Body of pancreas (tissue), 4 donors: ENCODE measurements at regions not wholly inside any gene's neighbourhood (a gene's known extent, or its start where the extent isn't known, plus 50 kb on each side); places are given as distances from the start of the nearest gene placed in this dataset.

Source experiments
- CTCF ChIP-seq, 7 experiments: fragments of 450-650 bp in 4 of 7; fragments of 200-600 bp in 3 of 7; sonication (generic) in 3 of 7; IDR thresholded peaks; one replicate each; pipeline ENCODE4 v1.5.1; 2016 to 2019; ENCODE audit warnings: antibody characterized with exemption in 7 of 7
- POLR2A ChIP-seq, 3 donors: fragments of 450-650 bp; IDR thresholded peaks; one replicate each; pipeline ENCODE4 v1.6.1; 2016; ENCODE audit warnings: antibody characterized with exemption in 3 of 3, mild to moderate bottlenecking in 2 of 3

DNA sequence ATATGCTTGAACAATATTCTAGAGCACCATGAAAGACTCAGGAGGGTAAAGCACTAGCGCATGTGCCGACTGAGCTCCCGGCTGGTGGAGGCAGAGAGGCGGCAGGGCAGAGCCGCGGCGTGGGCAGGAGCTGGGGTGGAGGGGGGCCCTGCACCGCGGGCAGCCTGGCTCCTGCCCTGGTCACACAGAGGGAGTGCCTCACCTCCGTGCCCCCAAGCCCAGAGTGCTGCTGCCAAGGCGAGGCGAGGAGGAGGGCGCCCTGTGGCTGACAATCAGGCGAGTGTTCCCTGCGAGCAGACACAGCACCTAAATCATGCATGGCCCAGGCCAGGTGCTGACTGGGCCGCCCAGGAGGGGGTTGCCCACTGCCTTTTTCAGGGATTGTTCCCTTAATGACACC is 105.8 kb upstream of the TNRC6C start:
- TF ChIP-seq CTCF (IDR thresholded peaks at IDR 0.05): no peak
- TF ChIP-seq POLR2A (IDR thresholded peaks at IDR 0.05): no peak
